Activated CD8-positive, alpha-beta T cell treated with anti-CD3 and anti-CD28 coated beads for 36 hours (primary cell): ENCODE measurements at regions not wholly inside any gene's neighbourhood (a gene's known extent, or its start where the extent isn't known, plus 50 kb on each side); places are given as distances from the start of the nearest gene placed in this dataset.

Source experiments
- ATAC-seq: fragments of 200-7000 bp; cut with Tn5 transposase; one replicate; pipeline ENCODE4 v1.10.0; 2021; ENCODE audit warnings: mild to moderate bottlenecking, moderate library complexity
- CTCF ChIA-PET: fragments of 350-600 bp; sonication (Branson Sonifier 250); formaldehyde crosslinking; loops from one replicate; lab custom pipeline; 2021; ENCODE audit warnings: antibody characterized with exemption; lab: Charles Lee
- POLR2A ChIA-PET: fragments of 350-600 bp; sonication (Branson Sonifier 250); formaldehyde crosslinking; loops from one replicate; lab custom pipeline; 2021; ENCODE audit warnings: antibody characterized with exemption; lab: Charles Lee
- DNase-seq: peaks from one replicate; pipeline ENCODE4 v3.0.0-alpha.2; 2020
- H3K27ac Mint-ChIP-seq: one replicate; pipeline ENCODE4 v1.8.0; 2021; ENCODE audit warnings: mild to moderate bottlenecking, mixed read lengths
- H3K27me3 Mint-ChIP-seq: one replicate; pipeline ENCODE4 v1.8.0; 2021; ENCODE audit warnings: mixed read lengths
- H3K36me3 Mint-ChIP-seq: one replicate; pipeline ENCODE4 v1.8.0; 2021; ENCODE audit warnings: low read depth, mixed read lengths
- H3K4me1 Mint-ChIP-seq: one replicate; pipeline ENCODE4 v1.8.0; 2021; ENCODE audit warnings: low read depth, mixed read lengths
- H3K4me3 Mint-ChIP-seq: one replicate; pipeline ENCODE4 v1.8.0; 2021; ENCODE audit warnings: mild to moderate bottlenecking, moderate library complexity, mixed read lengths
- H3K9me3 Mint-ChIP-seq: one replicate; pipeline ENCODE4 v1.8.0; 2021; ENCODE audit warnings: mixed read lengths
- CTCF ChIP-seq: fragments of 200-600 bp; IDR thresholded peaks from one replicate; pipeline ENCODE4 v1.8.0; 2022; ENCODE audit warnings: antibody characterized with exemption, mild to moderate bottlenecking
- intact Hi-C: fragments of 100-400 bp; cut with micrococcal nuclease; formaldehyde crosslinking; loops from one replicate; pipeline ENCODE4 v1.10.0; 2022

- H3K9me3 Mint-ChIP-seq, result peaks cover 1% of the 10 kb centered on the region
- no peak overlapping the region for H3K4me3 Mint-ChIP-seq
- no peaks in the 10 kb centered on the region for H3K27me3 Mint-ChIP-seq
- CTCF ChIA-PET, result no interaction called here
- ATAC-seq, result no peak
- DNase-seq, result no peak
- intact Hi-C loops, result no loop called here
- POLR2A ChIA-PET, result no interaction called here
- no peaks in the 10 kb centered on the region for H3K36me3 Mint-ChIP-seq
- H3K27ac Mint-ChIP-seq, result no peak overlapping the region
- no peaks in the 10 kb centered on the region for H3K4me1 Mint-ChIP-seq
- no peak for TF ChIP-seq CTCF
Measured at GRCh38 chr9:109689701-109690100, 90.3 kb upstream of the PALM2AKAP2 start.

- DNase-seq (no peak), ATAC-seq (no peak)
- Mint-ChIP-seq H3K27me3 (no peaks in the 10 kb centered on the region), H3K27ac (no peak overlapping the region), H3K4me1 (no peaks in the 10 kb centered on the region), H3K36me3 (no peaks in the 10 kb centered on the region), H3K4me3 (no peak overlapping the region), H3K9me3 (no peaks in the 10 kb centered on the region)
- POLR2A ChIA-PET, result no interaction called here
- CTCF ChIA-PET, result no interaction called here
- no peak for TF ChIP-seq CTCF
- intact Hi-C loops, result no loop called here
Measured at GRCh38 chr9:109699019-109699418, 81.0 kb upstream of the PALM2AKAP2 start.

- ATAC-seq (no peak), DNase-seq (no peak)
- H3K9me3 Mint-ChIP-seq, result no peaks in the 10 kb centered on the region
- ChIA-PET CTCF (no interaction called here), POLR2A (no interaction called here)
- no peak overlapping the region for H3K27ac Mint-ChIP-seq
- H3K4me1 Mint-ChIP-seq, result no peaks in the 10 kb centered on the region
- H3K36me3 Mint-ChIP-seq, result no peaks in the 10 kb centered on the region
- intact Hi-C loops, result no loop called here
- no peaks in the 10 kb centered on the region for H3K27me3 Mint-ChIP-seq
- no peak for TF ChIP-seq CTCF
- H3K4me3 Mint-ChIP-seq, result no peak overlapping the region
Measured at GRCh38 chr9:109704546-109704945, 75.5 kb upstream of the PALM2AKAP2 start.

- Mint-ChIP-seq H3K4me1 (no peaks in the 10 kb centered on the region), H3K27ac (no peak overlapping the region), H3K4me3 (no peak overlapping the region), H3K9me3 (no peaks in the 10 kb centered on the region), H3K36me3 (no peaks in the 10 kb centered on the region), H3K27me3 (no peaks in the 10 kb centered on the region)
- ChIA-PET POLR2A (no interaction called here), CTCF (no interaction called here)
- DNase-seq, result no peak
- TF ChIP-seq CTCF, result no peak
- no peak for ATAC-seq
- intact Hi-C loops, result no loop called here
Measured at GRCh38 chr9:109705515-109705914, 74.5 kb upstream of the PALM2AKAP2 start.

GRCh38 chr9:109707355-109707754, 72.6 kb upstream of the PALM2AKAP2 start:
- TF ChIP-seq CTCF, result no peak
- Mint-ChIP-seq H3K9me3 (no peaks in the 10 kb centered on the region), H3K27ac (no peak overlapping the region), H3K27me3 (no peaks in the 10 kb centered on the region), H3K36me3 (no peaks in the 10 kb centered on the region), H3K4me3 (no peak overlapping the region), H3K4me1 (no peaks in the 10 kb centered on the region)
- intact Hi-C loops, result no loop called here
- no peak for DNase-seq
- ATAC-seq, result no peak
- CTCF ChIA-PET, result no interaction called here
- POLR2A ChIA-PET, result no interaction called here
